Stimulated activated CD4-positive, alpha-beta T cell treated with anti-CD3 and anti-CD28 coated beads, Interleukin-12 subunit alpha, Interleukin-12 subunit beta, amount 100 ng/mL, for 24 hours (primary cell): ENCODE measurements at regions not wholly inside any gene's neighbourhood (a gene's known extent, or its start where the extent isn't known, plus 50 kb on each side); places are given as distances from the start of the nearest gene placed in this dataset.
"Not testable (repeated sequence)": the region's sequence is repeated elsewhere in the genome, so short reads cannot be mapped to it uniquely, and the experiment has no call there.

ENCODE experiments used
- DNase-seq, 2 experiments: peaks; one replicate each; pipeline ENCODE4 v3.0.0-alpha.2; 2020; ENCODE audit warnings: low read depth in 2 of 2

GRCh38 chr2:144914622-144915318 lies 394.9 kb upstream of the ZEB2 start:
- no peak for DNase-seq

GRCh38 chr2:144914113-144914512 lies 394.2 kb upstream of the ZEB2 start:
- DNase-seq, result no peak

GRCh38 chr2:144912206-144912605 lies 392.3 kb upstream of the ZEB2 start:
- no peak for DNase-seq

- DNase-seq, result no peak
Measured at GRCh38 chr2:144905956-144906355, 386.0 kb upstream of the ZEB2 start.

DNA sequence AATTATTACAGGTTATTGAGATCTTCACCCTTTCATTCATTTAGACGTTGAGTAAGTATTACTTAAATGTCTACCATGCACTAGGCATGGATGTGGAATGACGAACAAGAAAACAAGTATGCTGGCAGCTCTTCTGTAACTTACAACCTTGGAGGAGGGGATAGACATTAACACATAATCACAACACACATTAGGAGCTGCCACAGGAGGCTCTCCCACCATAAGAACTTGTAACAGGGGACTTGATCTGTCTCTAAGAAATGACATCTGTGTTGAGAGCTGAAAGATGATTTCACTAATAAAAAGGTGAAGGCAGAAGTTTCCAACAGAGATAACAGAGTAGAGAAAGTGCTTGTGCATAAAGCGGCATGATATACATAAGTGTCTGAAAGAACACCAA lies 384.7 kb upstream of the ZEB2 start:
- no peak for DNase-seq

DNA sequence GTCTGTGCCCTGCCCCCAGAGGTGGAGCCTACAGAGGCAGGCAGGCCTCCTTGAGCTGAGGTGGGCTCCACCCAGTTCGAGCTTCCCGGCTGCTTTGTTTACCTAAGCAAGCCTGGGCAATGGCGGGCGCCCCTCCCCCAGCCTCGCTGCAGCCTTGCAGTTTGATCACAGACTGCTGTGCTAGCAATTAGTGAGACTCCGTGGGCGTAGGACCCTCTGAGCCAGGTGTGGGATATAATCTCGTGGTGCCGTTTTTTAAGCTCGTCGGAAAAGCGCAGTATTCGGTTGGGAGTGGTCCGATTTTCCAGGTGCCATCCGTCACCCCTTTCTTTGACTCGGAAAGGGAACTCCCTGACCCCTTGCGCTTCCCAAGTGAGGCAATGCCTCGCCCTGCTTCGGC lies 383.1 kb upstream of the ZEB2 start:
- not testable (repeated sequence) for DNase-seq

DNA sequence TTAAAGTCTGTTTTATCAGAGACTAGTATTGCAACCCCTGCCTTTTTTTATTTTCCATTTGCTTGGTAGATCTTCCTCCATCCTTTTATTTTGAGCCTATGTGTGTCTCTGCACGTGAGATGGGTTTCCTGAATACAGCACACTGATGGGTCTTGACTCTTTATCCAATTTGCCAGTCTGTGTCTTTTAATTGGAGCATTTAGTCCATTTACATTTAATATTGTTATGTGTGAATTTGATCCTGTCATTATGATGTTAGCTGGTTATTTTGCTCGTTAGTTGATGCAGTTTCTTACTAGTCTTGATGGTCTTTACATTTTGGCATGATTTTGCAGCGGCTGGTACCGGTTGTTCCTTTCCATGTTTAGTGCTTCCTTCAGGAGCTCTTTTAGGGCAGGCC lies 381.5 kb upstream of the ZEB2 start:
- not testable (repeated sequence) for DNase-seq

GRCh38 chr2:144896341-144896740 lies 376.4 kb upstream of the ZEB2 start:
- DNase-seq, result no peak

- no peak for DNase-seq
Measured at GRCh38 chr2:144894612-144895599, 375.0 kb upstream of the ZEB2 start.

- no peak for DNase-seq
Measured at GRCh38 chr2:144893464-144893863, 373.5 kb upstream of the ZEB2 start.

GRCh38 chr2:144890828-144891227 lies 370.9 kb upstream of the ZEB2 start:
- DNase-seq, result no peak

GRCh38 chr2:144889348-144889747 lies 369.4 kb upstream of the ZEB2 start:
- no peak for DNase-seq

DNA sequence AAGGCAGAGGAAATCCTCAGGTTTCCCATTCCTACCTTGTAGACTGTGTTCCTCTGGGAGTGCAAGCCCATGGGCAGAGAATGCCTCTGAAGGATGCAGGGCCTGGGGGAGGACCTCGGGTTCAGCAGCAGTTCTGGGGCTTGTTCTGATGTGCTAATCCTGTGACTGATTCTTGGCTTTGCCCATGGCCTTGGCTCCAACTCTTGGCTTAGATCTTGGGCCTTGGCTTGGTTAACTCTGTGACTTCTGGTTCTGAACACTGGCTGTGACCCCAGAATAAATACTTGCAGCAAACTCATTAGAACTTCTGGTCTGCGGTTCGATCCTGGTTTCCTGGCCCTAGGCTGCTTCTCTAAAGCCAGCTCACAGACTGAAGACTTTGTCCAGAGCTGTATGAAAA lies 366.9 kb upstream of the ZEB2 start:
- DNase-seq, result no peak

- DNase-seq, result no peak
Measured at GRCh38 chr2:144877893-144878292, 358.0 kb upstream of the ZEB2 start.

DNA sequence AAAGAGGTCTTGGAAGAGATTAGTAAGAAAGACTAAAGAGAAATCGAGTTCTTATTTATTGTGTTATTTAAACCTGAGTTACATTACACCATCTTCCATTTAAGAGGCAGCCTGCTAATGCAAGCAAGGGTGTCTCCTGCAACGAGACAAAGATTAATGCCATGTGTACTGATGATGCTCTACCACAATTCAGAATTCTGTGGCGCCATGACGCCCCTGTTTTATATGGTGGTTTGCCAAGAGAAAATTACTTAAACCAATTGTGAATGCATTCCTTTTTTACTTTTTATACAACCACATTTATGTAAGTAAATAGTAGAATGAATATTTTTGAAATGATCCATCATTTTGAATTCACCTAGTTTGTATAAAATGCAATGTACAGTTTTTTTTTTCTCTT lies 356.1 kb upstream of the ZEB2 start:
- no peak for DNase-seq

- DNase-seq, result no peak
Measured at GRCh38 chr2:144875290-144875969, 355.5 kb upstream of the ZEB2 start.

GRCh38 chr2:144865670-144866069 lies 345.8 kb upstream of the ZEB2 start:
- no peak for DNase-seq

GRCh38 chr2:144859716-144860115 lies 339.8 kb upstream of the ZEB2 start:
- DNase-seq, result no peak

GRCh38 chr2:144858211-144858610 lies 338.3 kb upstream of the ZEB2 start:
- DNase-seq, result no peak

- DNase-seq, result no peak
Measured at GRCh38 chr2:144854596-144854995, 334.7 kb upstream of the ZEB2 start.

DNA sequence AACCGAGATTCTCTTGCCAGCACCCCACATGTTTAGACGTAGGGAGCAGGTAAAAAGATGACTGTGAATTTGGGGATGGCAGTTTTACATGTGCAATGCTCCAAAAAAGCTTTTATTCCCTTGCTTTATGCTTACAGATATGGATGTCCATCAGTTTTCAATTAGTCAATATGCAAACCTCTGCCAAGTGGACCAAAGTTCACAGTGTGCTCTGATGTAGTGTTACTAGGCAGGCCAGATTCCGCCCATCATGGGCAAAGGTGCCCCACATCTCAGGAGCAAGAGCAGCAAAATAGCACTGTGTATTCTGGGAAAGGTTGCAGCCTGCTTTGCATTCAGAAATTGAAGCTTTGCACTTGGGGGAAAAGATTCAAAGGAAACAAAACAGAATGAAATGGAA lies 329.7 kb upstream of the ZEB2 start:
- DNase-seq, result no peak

GRCh38 chr2:144848423-144848822 lies 328.5 kb upstream of the ZEB2 start:
- DNase-seq, result no peak
